COLO668 (cell line): ENCODE measurements at regions not wholly inside any gene's neighbourhood (a gene's known extent, or its start where the extent isn't known, plus 50 kb on each side); places are given as distances from the start of the nearest gene placed in this dataset.
"Not testable (repeated sequence)": the region's sequence is repeated elsewhere in the genome, so short reads cannot be mapped to it uniquely, and the experiment has no call there.

Source experiments
- DNase-seq: peaks from one replicate; lab custom pipeline; 2025; ENCODE audit not compliant: unreplicated experiment; lab: John Stamatoyannopoulos, UW

GRCh38 chr4:54571293-54572151, 86.2 kb upstream of the KIT start:
- no peak for DNase-seq

- no peak for DNase-seq
Measured at GRCh38 chr4:54572152-54572542, 85.6 kb upstream of the KIT start.

DNA sequence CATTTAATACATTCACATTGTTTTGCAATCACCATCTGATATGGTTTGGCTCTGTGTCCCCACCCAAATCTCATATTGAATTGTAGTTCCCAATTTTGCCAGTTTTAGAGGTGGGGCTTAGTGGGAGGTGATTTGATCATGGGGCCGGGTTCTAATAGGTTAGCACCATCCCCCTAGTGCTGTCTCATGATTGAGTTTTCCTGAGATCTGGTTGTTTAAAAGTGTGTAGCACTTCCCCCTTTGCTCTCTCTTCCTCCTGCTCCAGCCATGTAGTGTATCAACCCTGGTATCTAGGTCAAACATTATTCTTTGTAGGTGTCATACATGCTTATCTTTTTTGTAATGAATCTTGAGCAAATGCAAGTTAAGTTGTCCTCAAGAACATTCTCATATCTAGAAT, 83.3 kb upstream of the KIT start:
- no peak for DNase-seq

GRCh38 chr4:54575919-54576318, 81.8 kb upstream of the KIT start:
- DNase-seq = no peak

DNA sequence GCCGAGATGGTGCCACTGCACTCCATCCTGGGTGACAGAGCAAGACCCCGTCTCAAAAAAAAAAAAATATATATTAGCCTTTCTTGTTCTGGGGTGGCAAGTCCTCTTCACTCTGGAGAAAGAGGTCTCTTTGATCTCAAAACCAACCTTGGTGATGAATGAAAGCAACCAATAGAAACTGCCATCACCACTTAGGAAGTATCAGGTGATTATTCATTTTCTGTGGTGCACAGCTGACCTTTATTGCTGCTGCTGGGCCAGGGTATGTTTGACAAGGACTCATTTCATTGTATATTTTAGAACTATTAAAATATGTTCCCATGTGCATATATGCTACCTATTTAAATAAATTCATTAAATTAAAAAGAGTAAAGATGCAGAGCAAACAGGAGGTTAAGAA, 76.0 kb upstream of the KIT start:
- DNase-seq = no peak

DNA sequence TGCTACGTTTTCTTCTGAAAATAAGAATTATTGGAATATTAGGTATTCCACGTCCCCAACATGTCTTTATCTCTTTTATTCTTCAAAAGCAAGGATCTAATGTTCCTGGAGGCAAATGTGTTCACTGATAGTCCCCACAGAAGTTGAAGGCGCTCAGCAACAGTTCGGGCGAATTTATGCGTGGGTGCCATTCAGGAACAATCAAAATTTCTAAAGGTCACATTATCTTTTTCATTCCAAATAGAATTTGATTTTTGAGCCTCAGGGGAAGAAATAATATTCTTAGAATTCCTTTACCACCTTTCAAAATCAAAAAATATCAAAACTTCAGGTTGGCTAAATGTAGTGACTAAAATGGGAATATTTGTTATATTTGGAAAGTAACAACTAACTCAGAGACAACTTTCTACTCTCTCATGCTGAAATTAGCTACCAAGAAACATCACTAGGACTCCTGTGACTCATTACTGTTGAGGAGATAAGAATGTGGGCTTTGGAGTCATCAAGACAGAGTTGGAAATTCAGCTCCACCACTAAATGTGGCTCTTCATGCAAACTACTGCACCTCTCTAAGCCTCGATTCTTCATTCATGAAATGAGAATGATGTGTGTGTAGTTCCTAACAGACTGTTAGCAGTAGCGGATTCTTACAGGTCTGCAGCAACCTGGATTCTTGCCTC, 72.3 kb upstream of the KIT start:
- DNase-seq = no peak

DNA sequence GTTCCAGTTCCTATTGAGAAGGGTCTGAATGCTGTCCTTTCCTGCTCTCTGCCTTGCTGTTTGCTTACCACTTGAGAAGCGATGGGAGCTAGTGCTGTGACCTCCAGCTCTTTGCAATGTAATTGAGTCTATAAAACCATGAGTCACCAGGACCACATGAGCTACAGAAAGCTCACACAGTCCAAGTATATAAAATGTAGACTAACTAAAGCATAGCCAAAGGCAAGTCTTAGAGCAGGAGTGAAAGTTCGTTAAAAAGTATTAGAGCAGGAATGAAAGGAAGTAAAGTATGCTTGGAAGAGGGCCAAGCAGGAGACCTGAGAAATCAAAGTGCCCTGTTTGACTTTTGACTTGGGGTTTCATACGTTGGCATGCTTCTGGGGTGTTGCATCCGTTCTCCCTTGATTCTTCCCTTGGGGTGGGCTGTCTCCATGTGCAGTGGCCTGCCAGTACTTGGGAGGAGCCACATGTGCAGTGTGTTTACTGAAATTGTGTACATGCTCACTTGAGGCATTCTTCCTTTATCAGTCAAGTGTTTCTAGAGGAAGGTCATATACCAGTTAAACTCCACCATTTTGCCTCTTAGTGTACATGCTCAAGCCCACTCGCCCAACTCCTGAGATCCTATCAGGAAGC, 71.3 kb upstream of the KIT start:
- peak; percentile 47 for DNase-seq

- DNase-seq = no peak
Measured at GRCh38 chr4:54587107-54587891, 70.5 kb upstream of the KIT start.

DNA sequence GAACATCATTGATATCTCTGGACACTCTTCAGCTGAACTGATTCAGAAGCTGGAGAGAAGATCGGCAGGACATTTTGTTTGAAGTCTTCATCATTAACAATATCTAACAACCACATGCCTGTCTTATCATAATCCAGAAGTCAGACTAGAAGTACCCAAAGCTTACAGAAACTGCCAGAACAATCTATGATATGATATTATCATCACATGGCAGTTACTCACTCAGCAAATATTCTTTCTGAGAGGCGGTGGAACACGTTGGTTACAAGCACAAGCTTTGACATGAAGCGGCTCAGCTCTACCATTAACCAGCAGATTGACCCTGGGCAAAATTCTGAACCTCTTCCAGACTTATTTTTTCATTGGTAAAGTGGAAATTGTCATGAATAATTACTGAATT, 69.4 kb upstream of the KIT start:
- no peak for DNase-seq

DNA sequence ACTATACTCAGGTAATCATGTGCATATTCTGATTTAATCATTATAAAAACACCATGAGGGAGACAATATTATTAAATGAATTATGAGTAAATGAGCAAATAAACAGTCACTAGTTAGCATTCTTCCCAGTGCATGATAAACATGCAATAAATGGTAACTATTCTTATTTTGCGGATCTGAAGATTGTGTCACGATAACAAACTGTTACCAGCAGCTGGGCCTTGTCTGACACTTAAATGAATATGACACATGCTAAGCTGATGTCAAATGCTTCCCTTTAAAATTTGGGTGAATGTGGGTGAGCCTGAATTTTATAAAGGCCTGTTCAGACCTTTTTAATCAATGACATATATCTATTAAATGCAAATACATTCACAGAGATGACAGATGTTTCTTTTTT, 68.2 kb upstream of the KIT start:
- no peak for DNase-seq

DNA sequence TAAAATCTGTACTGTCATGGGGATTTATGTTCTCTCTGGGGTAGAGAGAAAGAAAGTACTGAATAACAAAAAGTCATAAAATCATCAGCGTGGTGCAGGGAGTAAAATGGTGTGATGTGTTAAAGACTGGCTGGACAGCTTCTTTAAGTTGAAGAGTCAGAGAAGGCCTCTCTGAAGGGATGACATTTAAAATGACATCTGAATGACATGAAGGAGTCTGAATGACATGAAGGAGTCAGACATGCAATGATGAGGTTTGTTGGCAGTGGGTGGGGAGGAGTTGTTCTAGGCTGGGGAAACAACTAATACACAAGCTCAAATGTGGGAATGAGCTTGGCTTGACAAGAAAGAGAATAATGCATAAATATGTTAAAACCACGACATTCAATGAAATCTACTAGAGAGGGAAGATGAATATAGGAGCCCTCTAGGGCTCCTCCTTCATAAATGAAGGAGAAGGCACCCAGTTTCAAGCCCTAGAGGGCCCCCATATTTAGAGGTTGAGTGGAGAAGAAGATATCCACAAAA, 63.9 kb upstream of the KIT start:
- DNase-seq = no peak

DNA sequence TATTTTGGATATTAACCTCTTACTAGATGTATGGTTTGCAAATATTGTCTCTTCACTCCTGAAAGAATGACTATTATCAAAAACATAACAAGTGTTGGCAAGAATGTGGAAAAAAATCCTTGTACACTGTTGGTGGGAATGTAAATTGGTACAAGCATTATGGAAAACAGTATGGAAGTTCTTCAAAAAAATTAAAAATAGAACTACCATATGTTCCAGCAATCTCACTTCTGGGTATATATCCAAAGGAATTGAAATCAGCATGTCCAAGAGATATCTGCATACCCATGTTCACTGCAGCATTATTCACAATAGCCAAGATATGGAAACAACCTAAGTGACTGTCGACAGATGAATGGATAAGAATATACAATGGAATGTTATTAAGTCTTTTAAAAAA, 61.6 kb upstream of the KIT start:
- no peak for DNase-seq

DNA sequence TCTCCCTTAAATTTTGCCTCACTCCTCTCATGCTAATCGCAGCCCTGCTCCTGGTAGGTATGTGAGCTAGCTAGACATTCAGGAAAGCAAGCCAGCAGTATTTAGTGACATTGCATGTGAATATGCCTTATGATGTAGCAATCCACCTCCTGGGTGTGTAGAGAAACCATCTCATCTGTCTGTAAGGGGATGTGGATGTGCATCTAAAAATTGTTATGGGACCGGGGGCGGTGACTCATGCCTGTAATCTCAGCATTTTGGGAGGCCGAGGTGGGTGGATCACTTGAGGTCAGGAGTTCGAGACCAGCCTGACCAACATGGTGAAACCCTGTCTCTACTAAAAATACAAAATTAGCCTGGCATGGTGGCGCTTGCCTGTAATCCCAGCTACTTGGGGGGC, 60.1 kb upstream of the KIT start:
- DNase-seq = not testable (repeated sequence)

DNA sequence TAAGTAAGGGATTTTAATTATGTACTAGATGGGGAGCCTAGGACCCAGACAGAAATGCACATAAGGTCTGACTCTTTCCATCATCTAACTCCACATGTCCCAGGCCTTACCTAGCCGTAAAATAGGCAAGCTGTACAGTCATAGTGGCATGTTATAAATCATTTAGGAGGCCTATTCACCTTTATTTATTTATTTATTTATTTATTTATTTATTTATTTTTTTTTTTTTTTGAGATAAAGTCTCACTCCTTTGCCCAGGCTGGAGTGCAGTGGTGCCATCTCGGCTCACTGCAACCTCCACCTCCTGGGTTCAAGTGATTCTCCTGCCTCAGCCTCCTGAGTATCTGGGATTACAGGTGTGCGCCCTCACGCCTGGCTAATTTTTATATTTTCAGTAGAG, 55.6 kb upstream of the KIT start:
- not testable (repeated sequence) for DNase-seq

DNA sequence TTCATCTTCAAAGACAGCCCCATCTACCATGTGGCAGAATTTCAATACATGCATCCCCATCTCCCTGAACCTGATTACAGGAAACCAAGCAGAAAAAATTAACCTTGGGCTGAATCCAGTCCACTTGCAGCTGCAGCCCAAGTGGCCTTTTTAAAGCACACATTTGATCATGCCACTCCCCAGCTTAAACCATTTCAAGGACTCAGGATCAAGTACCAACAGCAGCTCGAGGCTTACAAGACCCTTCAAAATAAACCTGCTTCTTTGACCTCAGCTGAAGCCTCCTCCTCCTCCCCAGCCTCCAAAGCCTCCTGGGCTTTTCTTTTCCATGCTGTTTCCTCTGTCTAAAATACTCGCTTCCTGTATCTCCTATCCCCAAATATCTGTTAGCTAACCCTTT, 50.7 kb upstream of the KIT start:
- no peak for DNase-seq

- DNase-seq = no peak
Measured at GRCh38 chr4:54607521-54607920, 50.2 kb upstream of the KIT start.
